ENCODE measurements at regions not wholly inside any gene's neighbourhood (a gene's known extent, or its start where the extent isn't known, plus 50 kb on each side); places are given as distances from the start of the nearest gene placed in this dataset.

GRCh38 chr9:22857316-22857715, 410.7 kb downstream of the DMRTA1 start:
- Histone ChIP-seq H3K9me1 (ENCODE audit: control insufficient read depth, extremely low read depth, insufficient read depth, low read length) (no peaks in the 10 kb centered on the region), H3K4me3 (ENCODE audit: control insufficient read depth in 2 of 3, extremely low read depth in 1 of 3, insufficient read depth in 2 of 3, low read depth in 1 of 3, low read length in 3 of 3) (no peak overlapping the region), H3K9me3 (ENCODE audit: control insufficient read depth, low read depth, low read length) (no peaks in the 10 kb centered on the region), H3K4me1 (ENCODE audit: control insufficient read depth, extremely low read depth, insufficient read depth, low read length) (no peaks in the 10 kb centered on the region), H3K79me2 (ENCODE audit: control insufficient read depth, insufficient read depth, low read length) (no peaks in the 10 kb centered on the region), H3K4me2 (ENCODE audit: control insufficient read depth, extremely low read depth, insufficient read depth, low read depth, low read length) (no peak overlapping the region), H2AFZ (ENCODE audit: control insufficient read depth, low read length) (no peak overlapping the region), H3K36me3 (ENCODE audit: control insufficient read depth in 2 of 2, extremely low read depth in 1 of 2, insufficient read depth in 2 of 2, low read length in 2 of 2) (no peaks in the 10 kb centered on the region), H3K27me3 (ENCODE audit: control insufficient read depth, extremely low read depth, insufficient read depth, low read length) (no peaks in the 10 kb centered on the region), H3K9ac (ENCODE audit: control insufficient read depth, extremely low read depth, insufficient read depth, low read length) (no peak overlapping the region), H4K20me1 (ENCODE audit: control insufficient read depth, extremely low read depth, insufficient read depth, low read length) (no peaks in the 10 kb centered on the region), H3K27ac (ENCODE audit: control insufficient read depth, insufficient read depth, low read length) (no peak overlapping the region)
- no peak for FAIRE-seq
- no peak for DNase-seq (ENCODE audit: low read depth, low spot score)
- dilution Hi-C loops (cut with MboI; ENCODE audit: extremely low pct_ligation_motif_present, low sequenced_read_pairs) = no loop called here
- TF ChIP-seq CTCF (optimal IDR thresholded peaks at IDR 0.05 in 1 of 3, IDR thresholded peaks at IDR 0.05 in 1 of 3, conservative IDR thresholded peaks at IDR 0.05 in 1 of 3; ENCODE audit: extremely low read depth in 1 of 3, insufficient read depth in 2 of 3, low read length in 3 of 3) (no peak), EZH2 (IDR thresholded peaks at IDR 0.05; ENCODE audit: low read length) (no peak)

GRCh38 chr9:22863106-22863505, 416.5 kb downstream of the DMRTA1 start:
- no peaks in the 10 kb centered on the region for H3K4me1 ChIP-seq (ENCODE audit: control insufficient read depth, extremely low read depth, insufficient read depth, low read length)

More at GRCh38 chr9:22863106-22863505, 416.5 kb downstream of the DMRTA1 start:
- Histone ChIP-seq H3K9ac (ENCODE audit: control insufficient read depth, extremely low read depth, insufficient read depth, low read length) (no peak overlapping the region), H3K9me3 (ENCODE audit: control insufficient read depth, low read depth, low read length) (no peaks in the 10 kb centered on the region), H3K4me3 (ENCODE audit: control insufficient read depth in 2 of 3, extremely low read depth in 1 of 3, insufficient read depth in 2 of 3, low read depth in 1 of 3, low read length in 3 of 3) (no peak overlapping the region), H3K27me3 (ENCODE audit: control insufficient read depth, extremely low read depth, insufficient read depth, low read length) (no peaks in the 10 kb centered on the region), H3K9me1 (ENCODE audit: control insufficient read depth, extremely low read depth, insufficient read depth, low read length) (no peaks in the 10 kb centered on the region), H3K79me2 (ENCODE audit: control insufficient read depth, insufficient read depth, low read length) (no peaks in the 10 kb centered on the region), H3K36me3 (ENCODE audit: control insufficient read depth in 2 of 2, extremely low read depth in 1 of 2, insufficient read depth in 2 of 2, low read length in 2 of 2) (no peaks in the 10 kb centered on the region), H3K27ac (ENCODE audit: control insufficient read depth, insufficient read depth, low read length) (no peak overlapping the region), H4K20me1 (ENCODE audit: control insufficient read depth, extremely low read depth, insufficient read depth, low read length) (no peaks in the 10 kb centered on the region), H2AFZ (ENCODE audit: control insufficient read depth, low read length) (no peak overlapping the region), H3K4me2 (ENCODE audit: control insufficient read depth, extremely low read depth, insufficient read depth, low read depth, low read length) (no peak overlapping the region)
- no peak for TF ChIP-seq EZH2 (IDR thresholded peaks at IDR 0.05; ENCODE audit: low read length)
- no peak for TF ChIP-seq CTCF (optimal IDR thresholded peaks at IDR 0.05 in 1 of 3, IDR thresholded peaks at IDR 0.05 in 1 of 3, conservative IDR thresholded peaks at IDR 0.05 in 1 of 3; ENCODE audit: extremely low read depth in 1 of 3, insufficient read depth in 2 of 3, low read length in 3 of 3)
- dilution Hi-C loops (cut with MboI; ENCODE audit: extremely low pct_ligation_motif_present, low sequenced_read_pairs) = no loop called here
- FAIRE-seq (no peak), DNase-seq (ENCODE audit: low read depth, low spot score) (no peak)
